GM12872 (cell line): ENCODE measurements at regions not wholly inside any gene's neighbourhood (a gene's known extent, or its start where the extent isn't known, plus 50 kb on each side); places are given as distances from the start of the nearest gene placed in this dataset.

Experiments used
- CTCF ChIP-seq: IDR thresholded peaks from 3 replicates; pipeline ENCODE4 v1.5.1; 2011; ENCODE audit warnings: low read depth, mild to moderate bottlenecking, low read length, moderate library complexity; ENCODE audit not compliant: insufficient read depth

GRCh38 chr1:209516771-209517680 lies 66.5 kb upstream of the CAMK1G start:
- TF ChIP-seq CTCF, result no peak

GRCh38 chr1:209517681-209518050 lies 65.8 kb upstream of the CAMK1G start:
- no peak for TF ChIP-seq CTCF

GRCh38 chr1:209519786-209520185 lies 63.7 kb upstream of the CAMK1G start:
- no peak for TF ChIP-seq CTCF

GRCh38 chr1:209522826-209523225 lies 60.7 kb upstream of the CAMK1G start:
- TF ChIP-seq CTCF, result no peak

- no peak for TF ChIP-seq CTCF
Measured at GRCh38 chr1:209526137-209526536, 57.4 kb upstream of the CAMK1G start.

GRCh38 chr1:209527372-209527771 lies 56.1 kb upstream of the CAMK1G start:
- TF ChIP-seq CTCF, result no peak

- no peak for TF ChIP-seq CTCF
Measured at GRCh38 chr1:209527993-209528717, 55.4 kb upstream of the CAMK1G start.
